SKM-1 (cell line): ENCODE measurements at regions not wholly inside any gene's neighbourhood (a gene's known extent, or its start where the extent isn't known, plus 50 kb on each side); places are given as distances from the start of the nearest gene placed in this dataset.
"Not testable (repeated sequence)": the region's sequence is repeated elsewhere in the genome, so short reads cannot be mapped to it uniquely, and the experiment has no call there.

Experiments used
- DNase-seq: peaks from one replicate; lab custom pipeline; 2025; ENCODE audit not compliant: unreplicated experiment; lab: John Stamatoyannopoulos, UW

- not testable (repeated sequence) for DNase-seq
Observed at GRCh38 chr7:93658163-93658562, 83.6 kb upstream of the CALCR start.

DNA sequence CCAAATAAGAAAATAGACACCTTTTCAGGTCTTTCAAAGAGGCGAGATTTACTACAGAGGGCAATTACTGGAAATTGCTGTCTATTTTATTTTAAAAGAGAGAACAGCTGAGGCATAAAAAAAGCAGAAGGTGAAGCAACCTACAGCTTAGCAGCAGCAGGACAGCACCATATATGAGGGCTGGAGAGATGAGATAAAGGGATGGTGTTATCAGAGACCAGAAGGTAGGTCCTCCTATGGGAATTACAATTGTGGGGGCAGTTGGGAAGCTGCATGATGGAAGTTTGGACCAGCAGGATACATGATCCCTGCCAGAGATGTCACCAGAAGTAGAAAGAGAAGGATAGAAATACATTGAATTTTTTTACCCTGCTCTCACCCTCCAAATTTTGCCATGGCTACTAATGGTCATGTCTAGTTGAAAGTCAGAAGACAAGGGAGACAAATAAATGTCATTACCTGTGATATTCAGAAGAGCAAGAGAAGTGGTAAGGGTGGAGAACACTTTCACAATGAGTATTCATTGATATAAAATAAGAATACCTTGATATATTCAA is 77.2 kb upstream of the CALCR start:
- DNase-seq: no peak

GRCh38 chr7:93646538-93646937 is 72.0 kb upstream of the CALCR start:
- DNase-seq: no peak

GRCh38 chr7:93636276-93636675 is 61.8 kb upstream of the CALCR start:
- no peak for DNase-seq

DNA sequence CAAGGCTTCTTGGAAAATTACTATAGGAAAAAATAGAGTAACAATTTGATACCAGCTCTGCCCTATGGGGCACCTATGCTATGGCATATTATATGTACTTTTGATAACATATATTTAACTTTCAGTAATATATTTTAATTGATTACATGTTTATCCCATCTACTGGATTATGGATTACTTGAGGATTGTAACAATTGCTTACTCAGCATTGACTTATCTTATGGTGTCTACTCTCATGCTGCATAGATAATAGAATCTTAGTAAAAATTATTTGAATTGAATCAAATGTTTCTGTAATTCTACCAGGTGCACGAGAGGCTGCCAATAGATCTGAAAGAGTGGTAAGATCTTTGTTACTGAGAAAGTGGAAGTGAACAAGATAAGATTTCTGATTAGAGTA is 57.8 kb upstream of the CALCR start:
- no peak for DNase-seq

DNA sequence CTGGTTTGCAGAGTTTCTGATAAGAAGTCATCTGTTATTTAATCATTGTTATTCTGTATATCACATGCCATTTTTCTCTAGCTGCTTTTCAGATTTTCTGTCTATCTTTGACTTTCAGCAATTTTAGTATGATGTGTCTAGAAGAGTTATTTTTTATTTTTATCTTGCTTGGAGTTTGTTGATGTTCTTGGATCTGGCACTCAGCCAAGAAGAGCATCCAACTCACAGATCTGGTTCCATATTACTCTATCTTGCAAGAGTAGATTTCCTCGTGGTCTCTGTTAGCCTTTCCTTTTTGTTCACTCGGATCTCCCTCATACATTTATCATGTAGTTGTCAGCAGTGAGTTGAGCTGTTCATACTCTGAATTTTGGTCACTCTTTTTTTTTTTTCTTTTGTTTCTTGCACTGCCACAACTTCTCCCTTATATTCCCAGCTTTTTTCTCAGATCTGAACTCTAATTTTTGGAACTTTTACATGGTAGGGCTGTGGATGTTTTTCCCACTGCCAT is 54.8 kb upstream of the CALCR start:
- no peak for DNase-seq

DNA sequence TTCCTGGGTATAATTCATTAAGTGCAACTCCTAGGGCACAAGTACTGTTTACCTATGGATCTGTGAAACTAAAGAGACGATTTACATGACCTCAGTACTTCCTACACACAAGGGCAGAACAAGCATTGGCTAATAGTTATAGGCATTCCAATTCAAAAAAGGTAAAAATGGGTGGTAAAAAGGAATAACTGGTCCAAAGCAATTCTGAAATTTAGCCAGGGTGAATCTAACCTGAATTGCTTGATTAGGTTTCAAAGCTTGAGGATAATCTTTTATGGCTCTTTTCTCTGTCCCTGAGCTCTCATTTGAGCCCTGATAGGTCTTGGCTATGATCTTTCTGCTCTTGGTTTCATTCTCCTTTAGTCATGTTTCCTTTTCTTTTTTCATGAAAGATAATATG is 52.3 kb upstream of the CALCR start:
- no peak for DNase-seq
